Gastroesophageal sphincter (tissue), 3 donors: ENCODE measurements at regions not wholly inside any gene's neighbourhood (a gene's known extent, or its start where the extent isn't known, plus 50 kb on each side); places are given as distances from the start of the nearest gene placed in this dataset.

Experiments used
- POLR2AphosphoS5 ChIP-seq: sonication (generic); formaldehyde crosslinking; IDR thresholded peaks from one replicate; pipeline ENCODE4 v1.6.1; 2017; ENCODE audit warnings: antibody characterized with exemption
- TF ChIP-seq, protein P1 (sequence below), 4 experiments: fragments of 200-600 bp in 2 of 4; fragments of 450-650 bp in 2 of 4; sonication (generic) in 1 of 4; IDR thresholded peaks; one replicate each; pipeline ENCODE4 v1.5.1; 2017 to 2019; ENCODE audit warnings: antibody characterized with exemption in 4 of 4, mild to moderate bottlenecking in 2 of 4, moderate library complexity in 2 of 4

GRCh38 chr5:56632199-56632598 lies 183.2 kb upstream of the MAP3K1 start:
- TF ChIP-seq, protein P1, sequence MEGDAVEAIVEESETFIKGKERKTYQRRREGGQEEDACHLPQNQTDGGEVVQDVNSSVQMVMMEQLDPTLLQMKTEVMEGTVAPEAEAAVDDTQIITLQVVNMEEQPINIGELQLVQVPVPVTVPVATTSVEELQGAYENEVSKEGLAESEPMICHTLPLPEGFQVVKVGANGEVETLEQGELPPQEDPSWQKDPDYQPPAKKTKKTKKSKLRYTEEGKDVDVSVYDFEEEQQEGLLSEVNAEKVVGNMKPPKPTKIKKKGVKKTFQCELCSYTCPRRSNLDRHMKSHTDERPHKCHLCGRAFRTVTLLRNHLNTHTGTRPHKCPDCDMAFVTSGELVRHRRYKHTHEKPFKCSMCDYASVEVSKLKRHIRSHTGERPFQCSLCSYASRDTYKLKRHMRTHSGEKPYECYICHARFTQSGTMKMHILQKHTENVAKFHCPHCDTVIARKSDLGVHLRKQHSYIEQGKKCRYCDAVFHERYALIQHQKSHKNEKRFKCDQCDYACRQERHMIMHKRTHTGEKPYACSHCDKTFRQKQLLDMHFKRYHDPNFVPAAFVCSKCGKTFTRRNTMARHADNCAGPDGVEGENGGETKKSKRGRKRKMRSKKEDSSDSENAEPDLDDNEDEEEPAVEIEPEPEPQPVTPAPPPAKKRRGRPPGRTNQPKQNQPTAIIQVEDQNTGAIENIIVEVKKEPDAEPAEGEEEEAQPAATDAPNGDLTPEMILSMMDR (IDR thresholded peaks at IDR 0.05), result no peak
- TF ChIP-seq POLR2AphosphoS5, result no peak
